H1 (cell line): ENCODE measurements at regions not wholly inside any gene's neighbourhood (a gene's known extent, or its start where the extent isn't known, plus 50 kb on each side); places are given as distances from the start of the nearest gene placed in this dataset.

Experiments used
- CTCF ChIA-PET: fragments of 300-600 bp; sonication (Branson Sonifier 250); formaldehyde crosslinking; loops from one replicate; lab custom pipeline; 2021; ENCODE audit not compliant: partially characterized antibody; lab: Charles Lee
- POLR2A ChIA-PET: fragments of 300-600 bp; sonication (Branson Sonifier 250); formaldehyde crosslinking; loops from one replicate; lab custom pipeline; 2021; ENCODE audit warnings: inconsistent platforms; ENCODE audit not compliant: partially characterized antibody; lab: Charles Lee
- DNase-seq, 2 experiments: peaks; one replicate each; pipeline versions ENCODE4 v3.0.0 to v3.0.0-alpha.2; 2010 to 2022; ENCODE audit warnings: low spot score in 2 of 2, low read depth in 1 of 2, mixed read lengths in 1 of 2
- FAIRE-seq: peaks from 2 replicates; lab custom pipeline; 2011; peaks lifted over from hg19 to GRCh38; lab: Jason Lieb, UNC
- H2AFZ ChIP-seq: 2 replicates; pipeline ENCODE4 v1.8.1; 2012; ENCODE audit warnings: low read length, inconsistent platforms
- H2AK5ac ChIP-seq: 2 replicates; pipeline ENCODE4 v1.6.1; 2013; ENCODE audit warnings: low read depth, low read length
- H2BK120ac ChIP-seq: replicated peaks from 2 replicates; pipeline ENCODE3; 2013; ENCODE audit warnings: low read depth, low read length, inconsistent platforms
- H2BK12ac ChIP-seq: 2 replicates; pipeline ENCODE4 v1.6.1; 2013; ENCODE audit warnings: low read depth, low read length
- H2BK15ac ChIP-seq: 2 replicates; pipeline ENCODE4 v1.6.1; 2013; ENCODE audit warnings: low read length
- H2BK20ac ChIP-seq: 2 replicates; pipeline ENCODE4 v1.6.1; 2013; ENCODE audit warnings: low read length
- H2BK5ac ChIP-seq: 2 replicates; pipeline ENCODE4 v1.6.1; 2013; ENCODE audit warnings: low read depth, low read length
- H3K14ac ChIP-seq: 2 replicates; pipeline ENCODE4 v1.6.1; 2013; ENCODE audit warnings: inconsistent platforms; ENCODE audit not compliant: insufficient read length
- H3K18ac ChIP-seq: 2 replicates; pipeline ENCODE4 v1.6.1; 2013; ENCODE audit warnings: low read length; ENCODE audit errors: extremely low read depth
- H3K23ac ChIP-seq: 2 replicates; pipeline ENCODE4 v1.6.1; 2013; ENCODE audit warnings: inconsistent platforms; ENCODE audit not compliant: insufficient read length
- H3K23me2 ChIP-seq: 2 replicates; pipeline ENCODE4 v1.6.1; 2013; ENCODE audit warnings: low read depth, low read length
- H3K27ac ChIP-seq: 2 replicates; pipeline ENCODE4 v1.6.1; 2011; ENCODE audit warnings: low read depth, low read length, inconsistent platforms
- H3K27me3 ChIP-seq, 4 experiments: replicated peaks in 1 of 4; 1 replicate in 1 of 4; 2 replicates in 3 of 4; pipeline versions ENCODE4 v1.6.1 to v1.8.1; 2011 to 2013; ENCODE audit warnings: low read length in 3 of 4, mild to moderate bottlenecking in 3 of 4, inconsistent platforms in 2 of 4, mixed read lengths in 2 of 4, moderate library complexity in 1 of 4; ENCODE audit not compliant: control insufficient read depth in 3 of 4, insufficient read depth in 3 of 4; ENCODE audit errors: extremely low read depth in 1 of 4
- H3K36me3 ChIP-seq, 4 experiments: 2 replicates each; pipeline versions ENCODE4 v1.6.1 to v1.8.1; 2011 to 2013; ENCODE audit warnings: mild to moderate bottlenecking in 4 of 4, low read length in 3 of 4, moderate library complexity in 2 of 4, control low read depth in 1 of 4, inconsistent platforms in 1 of 4; ENCODE audit not compliant: insufficient read depth in 4 of 4, control insufficient read depth in 2 of 4
- H3K4ac ChIP-seq: replicated peaks from 2 replicates; pipeline ENCODE3; 2013; ENCODE audit warnings: low read length, low read depth, mixed read lengths, inconsistent platforms; ENCODE audit not compliant: insufficient read length
- H3K4me1 ChIP-seq, 4 experiments: replicated peaks in 1 of 4; 1 replicate in 1 of 4; 2 replicates in 3 of 4; pipeline versions ENCODE4 v1.6.1 to v1.8.1; 2011 to 2013; ENCODE audit warnings: low read length in 3 of 4, inconsistent platforms in 2 of 4, mixed read lengths in 1 of 4; ENCODE audit not compliant: insufficient read depth in 4 of 4, control insufficient read depth in 3 of 4
- H3K4me2 ChIP-seq, 2 experiments: 2 replicates each; pipeline versions ENCODE4 v1.6.1 to v1.8.1; 2011 to 2013; ENCODE audit warnings: low read depth in 2 of 2, low read length in 2 of 2, control low read depth in 1 of 2, inconsistent platforms in 1 of 2, mild to moderate bottlenecking in 1 of 2; ENCODE audit not compliant: insufficient read depth in 1 of 2
- H3K4me3 ChIP-seq, 4 experiments: fragments of 200-600, 300-600 bp in 1 of 4; sonication (generic), shearing (Covaris generic), sonication (Bioruptor Twin) in 1 of 4; 2 replicates each; pipeline versions ENCODE4 v1.5.1 to v1.8.1; 2011 to 2016; ENCODE audit warnings: low read length in 4 of 4, low read depth in 3 of 4, control low read depth in 2 of 4, inconsistent platforms in 2 of 4, mild to moderate bottlenecking in 2 of 4, mixed read lengths in 1 of 4, moderate library complexity in 1 of 4; ENCODE audit not compliant: insufficient read depth in 2 of 4; ENCODE audit errors: extremely low read depth in 1 of 4
- H3K56ac ChIP-seq: replicated peaks from 2 replicates; pipeline ENCODE3; 2013; ENCODE audit warnings: low read depth, mild to moderate bottlenecking, mixed read lengths, low read length, inconsistent platforms; ENCODE audit not compliant: insufficient read length
- H3K79me1 ChIP-seq: 2 replicates; pipeline ENCODE4 v1.6.1; 2013; ENCODE audit warnings: low read depth, low read length, control low read depth
- H3K79me2 ChIP-seq, 2 experiments: 2 replicates each; pipeline versions ENCODE4 v1.6.1 to v1.8.1; 2012 to 2013; ENCODE audit warnings: low read length in 2 of 2, mild to moderate bottlenecking in 2 of 2, inconsistent platforms in 1 of 2; ENCODE audit not compliant: insufficient read depth in 2 of 2, control insufficient read depth in 1 of 2
- H3K9ac ChIP-seq, 4 experiments: replicated peaks in 1 of 4; 1 replicate in 1 of 4; 2 replicates in 3 of 4; pipeline versions ENCODE4 v1.6.1 to v1.8.1; 2011 to 2013; ENCODE audit warnings: low read depth in 3 of 4, low read length in 3 of 4, control low read depth in 2 of 4, mild to moderate bottlenecking in 2 of 4, moderate library complexity in 2 of 4, inconsistent platforms in 1 of 4; ENCODE audit errors: extremely low read depth in 1 of 4
- H3K9me3 ChIP-seq, 2 experiments: 2 replicates each; pipeline versions ENCODE4 v1.6.1 to v1.8.1; 2012 to 2013; ENCODE audit warnings: mild to moderate bottlenecking in 2 of 2, moderate library complexity in 2 of 2, control low read depth in 1 of 2, inconsistent platforms in 1 of 2, low read depth in 1 of 2, low read length in 1 of 2, mixed read lengths in 1 of 2; ENCODE audit not compliant: insufficient read depth in 2 of 2
- H4K20me1 ChIP-seq, 2 experiments: replicated peaks in 1 of 2; 2 replicates each; pipeline versions ENCODE3 to v1.8.1; 2011 to 2013; ENCODE audit warnings: inconsistent platforms in 2 of 2, low read length in 2 of 2, mild to moderate bottlenecking in 1 of 2; ENCODE audit not compliant: insufficient read depth in 2 of 2, control insufficient read depth in 1 of 2
- H4K5ac ChIP-seq: 2 replicates; pipeline ENCODE4 v1.6.1; 2013; ENCODE audit warnings: low read length, low read depth, mixed read lengths, inconsistent platforms; ENCODE audit not compliant: insufficient read length
- H4K8ac ChIP-seq: 2 replicates; pipeline ENCODE4 v1.8.0; 2013; ENCODE audit warnings: mild to moderate bottlenecking, moderate library complexity, low read length, inconsistent platforms; ENCODE audit not compliant: insufficient read depth; ENCODE audit errors: extremely low read depth
- H4K91ac ChIP-seq: replicated peaks from 2 replicates; pipeline ENCODE3; 2013; ENCODE audit warnings: low read length, mixed read lengths, inconsistent platforms; ENCODE audit not compliant: insufficient read length
- CREB1 ChIP-seq: IDR thresholded peaks from 2 replicates; pipeline ENCODE4 v1.6.1; 2012; ENCODE audit warnings: inconsistent platforms
- JUND ChIP-seq: IDR thresholded peaks from 2 replicates; pipeline ENCODE4 v1.6.1; 2011; ENCODE audit warnings: mild to moderate bottlenecking, improper control_type of control experiment, low read length
- RAD21 ChIP-seq, 2 experiments: IDR thresholded peaks in 1 of 2; conservative IDR thresholded peaks in 1 of 2; 2 replicates each; pipeline ENCODE4 v1.6.1; 2011; ENCODE audit warnings: low read depth in 2 of 2, low read length in 2 of 2, improper control_type of control experiment in 1 of 2, inconsistent platforms in 1 of 2, mild to moderate bottlenecking in 1 of 2, moderate library complexity in 1 of 2
- SAP30 ChIP-seq: fragments of 300-600 bp; sonication (generic); IDR thresholded peaks from 2 replicates; pipeline ENCODE4 v1.7.1; 2012; ENCODE audit warnings: low read length, moderate library complexity, mild to moderate bottlenecking, inconsistent platforms; ENCODE audit not compliant: insufficient read depth, insufficient replicate concordance
- SIRT6 ChIP-seq: IDR thresholded peaks from one replicate; pipeline ENCODE4 v1.7.1; 2012; ENCODE audit warnings: low read length, inconsistent platforms
- SRF ChIP-seq: IDR thresholded peaks from 2 replicates; pipeline ENCODE4 v1.6.1; 2011; ENCODE audit warnings: mild to moderate bottlenecking, low read depth, low read length, moderate library complexity
- SUZ12 ChIP-seq: fragments of 200-600 bp; sonication (generic); IDR thresholded peaks from 2 replicates; pipeline ENCODE4 v1.6.1; 2012; ENCODE audit warnings: mild to moderate bottlenecking, inconsistent platforms, low read length, moderate library complexity, mixed read lengths
- WGBS, 2 experiments: shearing (Covaris generic) in 1 of 2; methylation state at CpG; one replicate each; pipeline versions ENCODE4 v1.1.6 to v1.1.7; 2013 to 2015; ENCODE audit warnings: low lambda C conversion rate in 2 of 2, mixed read lengths in 2 of 2, inconsistent platforms in 1 of 2, low coverage in 1 of 2, missing lambda C conversion rate in 1 of 2; ENCODE audit not compliant: insufficient replicate concordance in 2 of 2, insufficient coverage in 1 of 2, insufficient read length in 1 of 2; ENCODE audit errors: extremely low coverage in 1 of 2, missing lambda C conversion rate in 1 of 2; 5-methylcytosine and 5-hydroxymethylcytosine counted together
- TF ChIP-seq, protein P1 (sequence below), 3 experiments: IDR thresholded peaks; 1 replicate in 2 of 3; 2 replicates in 1 of 3; pipeline versions ENCODE4 v1.5.1 to v1.6.1; 2011; ENCODE audit warnings: low read length in 3 of 3, mild to moderate bottlenecking in 3 of 3, inconsistent platforms in 2 of 3, low read depth in 1 of 3, moderate library complexity in 1 of 3; ENCODE audit not compliant: insufficient read depth in 1 of 3; ENCODE audit errors: control extremely low read depth in 1 of 3

DNA sequence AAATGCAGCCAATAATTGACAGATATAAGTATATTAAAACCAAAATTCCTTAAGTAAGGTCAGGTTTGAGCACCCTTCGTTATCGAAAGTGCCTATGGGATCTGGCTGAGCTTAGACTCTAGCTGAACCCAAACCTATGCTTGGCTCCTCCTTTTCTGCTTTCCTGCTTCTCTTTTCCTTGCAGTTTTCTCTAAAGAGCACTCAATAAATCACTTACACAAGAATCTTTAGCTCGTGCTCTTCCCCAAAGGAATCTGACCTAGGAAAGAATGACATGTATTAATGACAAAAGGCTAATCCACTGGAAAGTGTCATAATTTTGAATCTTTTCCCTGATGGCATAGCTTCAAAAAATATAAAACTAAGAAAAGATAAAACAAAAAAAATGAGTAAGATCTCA lies 282.7 kb downstream of the DKK2 start:
- no peak overlapping the region for H4K5ac ChIP-seq
- no peak overlapping the region for H2AK5ac ChIP-seq
- H3K9ac ChIP-seq, result no peak overlapping the region
- H3K14ac ChIP-seq, result no peak overlapping the region
- no peak overlapping the region for H2BK20ac ChIP-seq
- H3K79me1 ChIP-seq, result no peaks in the 10 kb centered on the region
- no peaks in the 10 kb centered on the region for H4K20me1 ChIP-seq
- no peak overlapping the region for H2BK120ac ChIP-seq
- no peaks in the 10 kb centered on the region for H3K36me3 ChIP-seq
- H4K91ac ChIP-seq, result no peak overlapping the region
- no peak overlapping the region for H2BK15ac ChIP-seq
- no peak overlapping the region for H3K18ac ChIP-seq
- no peak for DNase-seq
- no peak overlapping the region for H4K8ac ChIP-seq
- H2BK5ac ChIP-seq, result no peak overlapping the region
- H3K4me1 ChIP-seq, result no peaks in the 10 kb centered on the region
- no peaks in the 10 kb centered on the region for H3K79me2 ChIP-seq
- ChIA-PET CTCF (interaction anchor here (1.1 kb wide), 1 partner anchor 24 kb away, joined by 4 read pairs; no protein-coding TSS in a partner anchor), POLR2A (no interaction called here)
- no peaks in the 10 kb centered on the region for H3K23me2 ChIP-seq
- H3K27ac ChIP-seq, result no peak overlapping the region
- H3K4me3 ChIP-seq, result no peak overlapping the region
- H2AFZ ChIP-seq, result no peak overlapping the region
- H3K4ac ChIP-seq, result no peak overlapping the region
- H2BK12ac ChIP-seq, result no peak overlapping the region
- H3K56ac ChIP-seq, result no peak overlapping the region
- WGBS, 2 experiments, result 63% methylated on average over 3 of the region's 3 CpGs; no CpG with 5 or more reads in 1 of the 2 experiments
- no peaks in the 10 kb centered on the region for H3K27me3 ChIP-seq
- H3K4me2 ChIP-seq, result no peak overlapping the region
- no peak for FAIRE-seq
- H3K9me3 ChIP-seq, result no peaks in the 10 kb centered on the region
- H3K23ac ChIP-seq, result no peak overlapping the region
- TF ChIP-seq SUZ12 (no peak), JUND (no peak), CREB1 (no peak), SIRT6 (no peak), SAP30 (no peak), RAD21 (IDR thresholded peaks at IDR 0.05 in 1 of 2, conservative IDR thresholded peaks at IDR 0.05 in 1 of 2; ENCODE audit: low read depth in 2 of 2, low read length in 2 of 2) (no peak), SRF (no peak)
- TF ChIP-seq, protein P1, sequence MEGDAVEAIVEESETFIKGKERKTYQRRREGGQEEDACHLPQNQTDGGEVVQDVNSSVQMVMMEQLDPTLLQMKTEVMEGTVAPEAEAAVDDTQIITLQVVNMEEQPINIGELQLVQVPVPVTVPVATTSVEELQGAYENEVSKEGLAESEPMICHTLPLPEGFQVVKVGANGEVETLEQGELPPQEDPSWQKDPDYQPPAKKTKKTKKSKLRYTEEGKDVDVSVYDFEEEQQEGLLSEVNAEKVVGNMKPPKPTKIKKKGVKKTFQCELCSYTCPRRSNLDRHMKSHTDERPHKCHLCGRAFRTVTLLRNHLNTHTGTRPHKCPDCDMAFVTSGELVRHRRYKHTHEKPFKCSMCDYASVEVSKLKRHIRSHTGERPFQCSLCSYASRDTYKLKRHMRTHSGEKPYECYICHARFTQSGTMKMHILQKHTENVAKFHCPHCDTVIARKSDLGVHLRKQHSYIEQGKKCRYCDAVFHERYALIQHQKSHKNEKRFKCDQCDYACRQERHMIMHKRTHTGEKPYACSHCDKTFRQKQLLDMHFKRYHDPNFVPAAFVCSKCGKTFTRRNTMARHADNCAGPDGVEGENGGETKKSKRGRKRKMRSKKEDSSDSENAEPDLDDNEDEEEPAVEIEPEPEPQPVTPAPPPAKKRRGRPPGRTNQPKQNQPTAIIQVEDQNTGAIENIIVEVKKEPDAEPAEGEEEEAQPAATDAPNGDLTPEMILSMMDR (IDR thresholded peaks at IDR 0.05; ENCODE audit: control extremely low read depth in 1 of 3, insufficient read depth in 1 of 3, low read depth in 1 of 3, low read length in 3 of 3), result no peak
